ENCODE measurements at regions not wholly inside any gene's neighbourhood (a gene's known extent, or its start where the extent isn't known, plus 50 kb on each side); places are given as distances from the start of the nearest gene placed in this dataset.

- no peak for DNase-seq (ENCODE audit: low spot score)
Measured at GRCh38 chr6:29884261-29884660, 56.6 kb downstream of the HLA-G start.

DNA sequence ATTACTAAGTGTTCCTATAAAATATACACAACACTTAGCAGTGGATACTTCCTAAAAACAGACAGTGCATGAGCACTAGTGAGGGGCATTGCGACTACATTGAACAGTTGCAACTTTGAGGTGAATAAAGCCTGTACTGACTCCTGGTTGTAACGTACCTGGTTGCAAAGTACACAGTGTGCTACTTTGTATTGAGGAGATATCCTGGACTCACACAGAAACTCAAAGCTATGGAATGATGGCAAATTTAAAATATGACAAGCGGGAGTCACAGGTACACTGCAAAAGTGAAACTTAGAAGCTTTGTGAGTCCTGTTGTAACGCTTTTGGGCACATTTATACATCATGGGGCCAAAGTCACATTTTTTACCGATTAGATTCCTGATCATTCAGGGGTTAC, 55.6 kb upstream of the HLA-A start:
- no peak for DNase-seq (ENCODE audit: low spot score)

DNA sequence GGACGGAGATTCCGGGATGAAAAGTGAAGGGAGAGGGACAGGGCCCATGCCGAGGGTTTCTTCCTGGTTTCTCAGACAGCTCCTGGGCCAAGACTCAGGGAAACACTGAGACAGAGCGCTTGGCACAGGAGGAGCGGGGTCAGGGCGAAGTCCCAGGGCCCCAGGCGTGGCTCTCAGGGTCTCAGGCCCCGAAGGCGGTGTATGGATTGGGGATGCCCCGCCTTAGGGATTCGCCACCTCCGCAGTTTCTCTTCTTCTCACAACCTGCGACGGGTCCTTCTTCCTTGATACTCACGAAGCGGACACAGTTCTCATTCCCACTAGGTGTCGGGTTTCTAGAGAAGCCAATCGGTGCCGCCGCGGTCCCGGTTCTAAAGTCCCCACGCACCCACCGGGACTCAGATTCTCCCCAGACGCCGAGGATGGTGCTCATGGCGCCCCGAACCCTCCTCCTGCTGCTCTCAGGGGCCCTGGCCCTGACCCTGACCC, 55.0 kb upstream of the HLA-A start:
- DNase-seq (ENCODE audit: low spot score): peak; percentile 52

DNA sequence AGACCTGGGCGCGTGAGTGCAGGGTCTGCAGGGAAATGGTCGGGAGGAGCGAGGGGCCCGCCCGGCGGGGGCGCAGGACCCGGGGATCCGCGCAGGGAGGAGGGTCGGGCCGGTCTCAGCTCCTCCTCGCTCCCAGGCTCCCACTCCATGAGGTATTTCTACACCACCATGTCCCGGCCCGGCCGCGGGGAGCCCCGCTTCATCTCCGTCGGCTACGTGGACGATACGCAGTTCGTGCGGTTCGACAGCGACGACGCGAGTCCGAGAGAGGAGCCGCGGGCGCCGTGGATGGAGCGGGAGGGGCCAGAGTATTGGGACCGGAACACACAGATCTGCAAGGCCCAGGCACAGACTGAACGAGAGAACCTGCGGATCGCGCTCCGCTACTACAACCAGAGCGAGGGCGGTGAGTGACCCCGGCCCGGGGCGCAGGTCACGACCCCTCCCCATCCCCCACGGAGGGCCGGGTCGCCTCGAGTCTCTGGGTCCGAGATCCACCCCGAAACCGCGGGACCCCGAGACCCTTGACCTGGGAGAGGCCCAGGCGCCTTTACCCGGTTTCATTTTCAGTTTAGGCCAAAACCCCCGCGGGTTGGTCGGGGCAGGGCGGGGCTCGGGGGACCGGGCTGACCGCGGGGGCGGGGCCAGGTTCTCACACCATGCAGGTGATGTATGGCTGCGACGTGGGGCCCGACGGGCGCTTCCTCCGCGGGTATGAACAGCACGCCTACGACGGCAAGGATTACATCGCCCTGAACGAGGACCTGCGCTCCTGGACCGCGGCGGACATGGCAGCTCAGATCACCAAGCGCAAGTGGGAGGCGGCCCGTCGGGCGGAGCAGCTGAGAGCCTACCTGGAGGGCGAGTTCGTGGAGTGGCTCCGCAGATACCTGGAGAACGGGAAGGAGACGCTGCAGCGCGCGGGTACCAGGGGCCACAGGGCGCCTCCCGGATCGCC, 54.2 kb upstream of the HLA-A start:
- DNase-seq (ENCODE audit: low spot score): peak; percentile 91

Data from CD4-positive, alpha-beta T cell treated with Interleukin-15 for 4 hours (primary cell).